ENCODE measurements at regions not wholly inside any gene's neighbourhood (a gene's known extent, or its start where the extent isn't known, plus 50 kb on each side); places are given as distances from the start of the nearest gene placed in this dataset.

GRCh38 chr16:50944436-50944835, 202.6 kb downstream of the CYLD start:
- H3K36me3 ChIP-seq (replicated peaks in 1 of 2; ENCODE audit: insufficient read depth in 1 of 2, low read depth in 2 of 2): no peaks in the 10 kb centered on the region
- no peaks in the 10 kb centered on the region for H3K27me3 ChIP-seq
- no peak for ATAC-seq
- DNase-seq: no peak
- H3K4me1 ChIP-seq: peaks cover 5% of the 10 kb centered on the region
- no peaks in the 10 kb centered on the region for H3K9me3 ChIP-seq
- H3K27ac ChIP-seq: no peak overlapping the region
- TF ChIP-seq POLR2A (IDR thresholded peaks at IDR 0.05) (no peak), CTCF (IDR thresholded peaks at IDR 0.05) (no peak)
- no peak overlapping the region for H3K4me3 ChIP-seq
- intact Hi-C loops (cut with DNase I): no loop called here
- 33 to 48% methylated on average over 1 of the region's 1 CpG for WGBS, 2 donors

- Histone ChIP-seq H3K36me3 (replicated peaks in 1 of 2; ENCODE audit: insufficient read depth in 1 of 2, low read depth in 2 of 2) (no peaks in the 10 kb centered on the region), H3K27ac (no peak overlapping the region), H3K9me3 (no peaks in the 10 kb centered on the region), H3K4me1 (peaks cover 5% of the 10 kb centered on the region), H3K27me3 (no peaks in the 10 kb centered on the region), H3K4me3 (no peak overlapping the region)
- DNase-seq (no peak), ATAC-seq (no peak)
- TF ChIP-seq CTCF (IDR thresholded peaks at IDR 0.05): no peak
- TF ChIP-seq POLR2A (IDR thresholded peaks at IDR 0.05): no peak
- intact Hi-C loops (cut with DNase I): no loop called here
- WGBS, 2 donors: 76 to 86% methylated on average over 7 of the region's 7 CpGs
Measured at GRCh38 chr16:50944033-50944432, 202.1 kb downstream of the CYLD start.

- DNase-seq (no peak), ATAC-seq (no peak)
- 83 to 91% methylated on average over 3 of the region's 3 CpGs for WGBS, 2 donors
Measured at GRCh38 chr16:50942143-50942542, 200.3 kb downstream of the CYLD start.

GRCh38 chr16:50941681-50942080, 199.8 kb downstream of the CYLD start:
- DNase-seq (no peak), ATAC-seq (no peak)
- no peaks in the 10 kb centered on the region for H3K9me3 ChIP-seq
- no peaks in the 10 kb centered on the region for H3K36me3 ChIP-seq (replicated peaks in 1 of 2; ENCODE audit: insufficient read depth in 1 of 2, low read depth in 2 of 2)
- no peak overlapping the region for H3K27ac ChIP-seq
- no peak for TF ChIP-seq CTCF (IDR thresholded peaks at IDR 0.05)
- no peak for TF ChIP-seq POLR2A (IDR thresholded peaks at IDR 0.05)
- intact Hi-C loops (cut with DNase I): no loop called here
- WGBS, 2 donors: 80 to 90% methylated on average over 6 of the region's 6 CpGs
- H3K4me1 ChIP-seq: peaks cover 5% of the 10 kb centered on the region
- H3K27me3 ChIP-seq: no peaks in the 10 kb centered on the region
- H3K4me3 ChIP-seq: no peak overlapping the region

More at GRCh38 chr16:50942143-50942542, 200.3 kb downstream of the CYLD start:
- TF ChIP-seq CTCF (IDR thresholded peaks at IDR 0.05) (no peak), POLR2A (IDR thresholded peaks at IDR 0.05) (no peak)
- Histone ChIP-seq H3K4me3 (no peak overlapping the region), H3K27ac (no peak overlapping the region), H3K36me3 (replicated peaks in 1 of 2; ENCODE audit: insufficient read depth in 1 of 2, low read depth in 2 of 2) (no peaks in the 10 kb centered on the region), H3K4me1 (peaks cover 5% of the 10 kb centered on the region), H3K9me3 (no peaks in the 10 kb centered on the region), H3K27me3 (no peaks in the 10 kb centered on the region)
- intact Hi-C loops (cut with DNase I): no loop called here

GRCh38 chr16:50940275-50940854, 198.5 kb downstream of the CYLD start:
- peaks cover 5% of the 10 kb centered on the region for H3K4me1 ChIP-seq
- intact Hi-C loops (cut with DNase I): no loop called here
- peak; percentile 38 for ATAC-seq
- H3K27ac ChIP-seq: no peak overlapping the region
- no peaks in the 10 kb centered on the region for H3K36me3 ChIP-seq (replicated peaks in 1 of 2; ENCODE audit: insufficient read depth in 1 of 2, low read depth in 2 of 2)
- H3K4me3 ChIP-seq: no peak overlapping the region
- H3K9me3 ChIP-seq: no peaks in the 10 kb centered on the region
- H3K27me3 ChIP-seq: no peaks in the 10 kb centered on the region
- 47 to 53% methylated on average over 7 of the region's 7 CpGs for WGBS, 2 donors
- TF ChIP-seq POLR2A (IDR thresholded peaks at IDR 0.05) (no peak), CTCF (IDR thresholded peaks at IDR 0.05) (no peak)
- DNase-seq: peak; percentile 72 to 86 (median 78)
